DOHH2 (cell line): ENCODE measurements at regions not wholly inside any gene's neighbourhood (a gene's known extent, or its start where the extent isn't known, plus 50 kb on each side); places are given as distances from the start of the nearest gene placed in this dataset.

Experiments
- H3F3A ChIP-seq: fragments of 200-600 bp; sonication (generic), shearing (Covaris generic); 2 replicates; pipeline ENCODE4 v1.6.0; 2016; ENCODE audit warnings: antibody characterized with exemption, mild to moderate bottlenecking; ENCODE audit not compliant: control insufficient read depth, insufficient read depth
- H3K27ac ChIP-seq: fragments of 200-600 bp; sonication (generic); 2 replicates; pipeline ENCODE4 v1.5.1; 2014; ENCODE audit warnings: low read depth, mild to moderate bottlenecking, low read length, moderate library complexity
- H3K27me3 ChIP-seq: fragments of 200-600 bp; sonication (generic); 2 replicates; pipeline ENCODE4 v1.6.1; 2014; ENCODE audit warnings: mild to moderate bottlenecking, low read length, mixed read lengths; ENCODE audit not compliant: control insufficient read depth
- H3K36me3 ChIP-seq: fragments of 200-600 bp; sonication (generic); 2 replicates; pipeline ENCODE4 v1.6.1; 2014; ENCODE audit warnings: mild to moderate bottlenecking, low read length, moderate library complexity, mixed read lengths; ENCODE audit not compliant: control insufficient read depth
- H3K4me1 ChIP-seq: fragments of 200-600 bp; sonication (generic); 2 replicates; pipeline ENCODE4 v1.6.1; 2014; ENCODE audit warnings: mild to moderate bottlenecking, low read length, mixed read lengths; ENCODE audit not compliant: control insufficient read depth
- H3K4me2 ChIP-seq: fragments of 200-600 bp; sonication (generic); 2 replicates; pipeline ENCODE4 v1.6.0; 2014; ENCODE audit warnings: mild to moderate bottlenecking, low read length, moderate library complexity
- H3K4me3 ChIP-seq: fragments of 200-600 bp; sonication (generic); 2 replicates; pipeline ENCODE4 v1.5.1; 2014; ENCODE audit warnings: mild to moderate bottlenecking, low read length, mixed read lengths
- H3K79me2 ChIP-seq: fragments of 200-600 bp; sonication (generic); 2 replicates; pipeline ENCODE4 v1.6.1; 2014; ENCODE audit warnings: mild to moderate bottlenecking, low read length, mixed read lengths; ENCODE audit not compliant: control insufficient read depth
- H3K9me2 ChIP-seq: fragments of 200-600 bp; sonication (generic); replicated peaks from 2 replicates; pipeline ENCODE4 v1.6.1; 2014; ENCODE audit warnings: mild to moderate bottlenecking, low read length, mixed read lengths; ENCODE audit not compliant: control insufficient read depth
- H3K9me3 ChIP-seq: fragments of 200-600 bp; sonication (generic); 2 replicates; pipeline ENCODE4 v1.6.1; 2014; ENCODE audit warnings: antibody characterized with exemption, low read length, mixed read lengths; ENCODE audit not compliant: control insufficient read depth, insufficient read depth
- H4K20me1 ChIP-seq: fragments of 200-600 bp; sonication (generic); 2 replicates; pipeline ENCODE4 v1.6.0; 2014; ENCODE audit warnings: low read depth, mild to moderate bottlenecking, antibody characterized with exemption, low read length, moderate library complexity; ENCODE audit not compliant: control insufficient read depth, insufficient read depth
- CTCF ChIP-seq: fragments of 200-600 bp; sonication (generic); IDR thresholded peaks from one replicate; pipeline ENCODE4 v1.5.1; 2014; ENCODE audit warnings: antibody characterized with exemption, mild to moderate bottlenecking, low read depth, low read length; ENCODE audit not compliant: poor library complexity, severe bottlenecking
- EZH2phosphoT487 ChIP-seq: fragments of 200-600 bp; sonication (generic); IDR thresholded peaks from 2 replicates; pipeline ENCODE4 v1.6.1; 2017; ENCODE audit warnings: borderline replicate concordance, mild to moderate bottlenecking, antibody characterized with exemption, low read length, moderate library complexity, mixed read lengths

GRCh38 chrX:57848857-57849256 lies 61.4 kb downstream of the ZXDA start:
- Histone ChIP-seq H3K36me3 (no peaks in the 10 kb centered on the region), H3K79me2 (no peaks in the 10 kb centered on the region), H3K27ac (no peak overlapping the region), H3K9me2 (no peaks in the 10 kb centered on the region), H3K4me3 (no peak overlapping the region), H3K27me3 (no peaks in the 10 kb centered on the region), H4K20me1 (no peaks in the 10 kb centered on the region), H3K4me1 (no peaks in the 10 kb centered on the region), H3F3A (no peaks in the 10 kb centered on the region), H3K9me3 (no peaks in the 10 kb centered on the region), H3K4me2 (no peak overlapping the region)
- TF ChIP-seq EZH2phosphoT487 = no peak
- TF ChIP-seq CTCF = no peak

- TF ChIP-seq CTCF (no peak), EZH2phosphoT487 (no peak)
- Histone ChIP-seq H3K36me3 (no peaks in the 10 kb centered on the region), H3F3A (no peaks in the 10 kb centered on the region), H3K4me3 (no peak overlapping the region), H3K27ac (no peak overlapping the region), H3K4me2 (no peak overlapping the region), H3K4me1 (no peaks in the 10 kb centered on the region), H3K9me2 (no peaks in the 10 kb centered on the region), H3K9me3 (no peaks in the 10 kb centered on the region), H4K20me1 (no peaks in the 10 kb centered on the region), H3K27me3 (no peaks in the 10 kb centered on the region), H3K79me2 (no peaks in the 10 kb centered on the region)
Measured at GRCh38 chrX:57822818-57823217, 87.4 kb downstream of the ZXDA start.

- no peaks in the 10 kb centered on the region for H3K36me3 ChIP-seq
- no peaks in the 10 kb centered on the region for H3K79me2 ChIP-seq
- TF ChIP-seq CTCF (no peak), EZH2phosphoT487 (no peak)
- no peaks in the 10 kb centered on the region for H3K27me3 ChIP-seq
- H3K4me2 ChIP-seq = no peak overlapping the region
- H3K9me2 ChIP-seq = no peaks in the 10 kb centered on the region
- no peaks in the 10 kb centered on the region for H3K4me1 ChIP-seq
- no peak overlapping the region for H3K27ac ChIP-seq
- no peak overlapping the region for H3K4me3 ChIP-seq
- no peaks in the 10 kb centered on the region for H3K9me3 ChIP-seq
- H4K20me1 ChIP-seq = no peaks in the 10 kb centered on the region
- no peaks in the 10 kb centered on the region for H3F3A ChIP-seq
Measured at GRCh38 chrX:57822398-57822797, 87.9 kb downstream of the ZXDA start.
